ENCODE measurements at regions not wholly inside any gene's neighbourhood (a gene's known extent, or its start where the extent isn't known, plus 50 kb on each side); places are given as distances from the start of the nearest gene placed in this dataset.

DNA sequence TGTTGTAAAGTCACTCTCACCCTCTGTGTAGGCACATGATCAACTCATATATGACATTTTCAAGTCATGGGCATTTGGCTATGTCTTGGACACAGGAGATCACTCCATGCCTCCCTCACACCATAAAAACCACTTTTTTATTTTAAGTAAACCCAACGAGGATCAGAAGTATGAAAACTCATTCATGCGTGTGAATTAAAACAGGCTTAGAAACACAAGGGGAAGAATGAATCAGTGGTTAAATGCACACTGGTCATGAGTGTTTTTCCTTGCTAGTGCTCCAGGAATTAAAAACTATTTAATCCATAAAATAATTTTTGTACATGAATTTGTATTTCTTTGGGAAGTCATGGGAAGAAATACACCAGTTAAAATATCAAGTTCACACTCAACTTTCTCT, 198.4 kb downstream of the GALC start:
- Histone ChIP-seq H3K27me3 (ENCODE audit: control insufficient read depth in 4 of 4, insufficient read depth in 4 of 4, low read length in 3 of 4) (peaks cover 0 to 4% (median 0%) of the 10 kb centered on the region in 4 donors), H3K27ac (ENCODE audit: low read depth in 1 of 2, low read length in 2 of 2) (no peak overlapping the region), H3K4me1 (ENCODE audit: control insufficient read depth in 4 of 4, insufficient read depth in 4 of 4, low read length in 3 of 4) (no peaks in the 10 kb centered on the region), H3K9me3 (ENCODE audit: control insufficient read depth in 4 of 4, low read length in 3 of 4) (no peaks in the 10 kb centered on the region), H3K4me3 (ENCODE audit: low read depth in 1 of 3, low read length in 3 of 3) (no peak overlapping the region), H3K9ac (ENCODE audit: low read depth in 1 of 2, low read length in 2 of 2) (no peak overlapping the region), H3K36me3 (ENCODE audit: control insufficient read depth in 4 of 4, insufficient read depth in 3 of 4, low read depth in 1 of 4, low read length in 3 of 4) (no peaks in the 10 kb centered on the region)
- WGBS: 75% methylated on average over 2 of the region's 2 CpGs
- no peak for DNase-seq (ENCODE audit: low spot score)
- TF ChIP-seq GABPA (IDR thresholded peaks at IDR 0.05 in 1 of 2, conservative IDR thresholded peaks at IDR 0.05 in 1 of 2) (no peak), YY1 (IDR thresholded peaks at IDR 0.05) (no peak), RXRA (IDR thresholded peaks at IDR 0.05) (no peak)

DNA sequence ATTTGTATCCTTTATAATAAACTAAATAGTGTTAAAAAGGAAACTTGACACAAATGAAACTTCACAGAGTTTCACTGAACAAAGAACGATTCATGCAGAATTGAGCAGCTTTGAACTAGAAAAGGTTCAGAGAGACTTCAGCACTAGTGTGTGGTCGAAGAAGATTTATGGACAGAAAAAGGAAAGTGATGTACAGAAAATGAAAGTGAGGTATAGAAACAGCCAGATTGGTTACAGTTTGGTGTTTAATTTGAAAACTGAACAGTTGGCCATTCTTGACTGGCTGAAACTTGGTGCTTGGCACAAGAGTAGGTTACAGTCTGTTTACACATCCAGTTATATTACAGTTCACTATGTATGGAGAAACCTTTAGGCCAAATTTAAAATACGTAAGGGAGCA, 207.1 kb downstream of the GALC start:
- Histone ChIP-seq H3K9me3 (ENCODE audit: control insufficient read depth in 4 of 4, low read length in 3 of 4) (peaks cover 0 to 5% (median 2%) of the 10 kb centered on the region in 4 donors), H3K9ac (ENCODE audit: low read depth in 1 of 2, low read length in 2 of 2) (no peak overlapping the region), H3K4me3 (ENCODE audit: low read depth in 1 of 3, low read length in 3 of 3) (no peak overlapping the region), H3K36me3 (ENCODE audit: control insufficient read depth in 4 of 4, insufficient read depth in 3 of 4, low read depth in 1 of 4, low read length in 3 of 4) (no peaks in the 10 kb centered on the region), H3K27me3 (ENCODE audit: control insufficient read depth in 4 of 4, insufficient read depth in 4 of 4, low read length in 3 of 4) (peaks cover 0 to 4% (median 0%) of the 10 kb centered on the region in 4 donors), H3K27ac (ENCODE audit: low read depth in 1 of 2, low read length in 2 of 2) (no peak overlapping the region), H3K4me1 (ENCODE audit: control insufficient read depth in 4 of 4, insufficient read depth in 4 of 4, low read length in 3 of 4) (no peaks in the 10 kb centered on the region)
- TF ChIP-seq JUND (IDR thresholded peaks at IDR 0.05) (no peak), TAF1 (conservative IDR thresholded peaks at IDR 0.05) (no peak), SP1 (IDR thresholded peaks at IDR 0.05) (no peak), FOXA1 (IDR thresholded peaks at IDR 0.05) (no peak), NR2F2 (IDR thresholded peaks at IDR 0.05) (no peak), EGR1 (IDR thresholded peaks at IDR 0.05; ENCODE audit: low read depth in 2 of 2) (no peak), YY1 (IDR thresholded peaks at IDR 0.05) (no peak)
- TF ChIP-seq, protein P1, sequence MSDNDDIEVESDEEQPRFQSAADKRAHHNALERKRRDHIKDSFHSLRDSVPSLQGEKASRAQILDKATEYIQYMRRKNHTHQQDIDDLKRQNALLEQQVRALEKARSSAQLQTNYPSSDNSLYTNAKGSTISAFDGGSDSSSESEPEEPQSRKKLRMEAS (IDR thresholded peaks at IDR 0.05): no peak
- TF ChIP-seq, protein P2, sequence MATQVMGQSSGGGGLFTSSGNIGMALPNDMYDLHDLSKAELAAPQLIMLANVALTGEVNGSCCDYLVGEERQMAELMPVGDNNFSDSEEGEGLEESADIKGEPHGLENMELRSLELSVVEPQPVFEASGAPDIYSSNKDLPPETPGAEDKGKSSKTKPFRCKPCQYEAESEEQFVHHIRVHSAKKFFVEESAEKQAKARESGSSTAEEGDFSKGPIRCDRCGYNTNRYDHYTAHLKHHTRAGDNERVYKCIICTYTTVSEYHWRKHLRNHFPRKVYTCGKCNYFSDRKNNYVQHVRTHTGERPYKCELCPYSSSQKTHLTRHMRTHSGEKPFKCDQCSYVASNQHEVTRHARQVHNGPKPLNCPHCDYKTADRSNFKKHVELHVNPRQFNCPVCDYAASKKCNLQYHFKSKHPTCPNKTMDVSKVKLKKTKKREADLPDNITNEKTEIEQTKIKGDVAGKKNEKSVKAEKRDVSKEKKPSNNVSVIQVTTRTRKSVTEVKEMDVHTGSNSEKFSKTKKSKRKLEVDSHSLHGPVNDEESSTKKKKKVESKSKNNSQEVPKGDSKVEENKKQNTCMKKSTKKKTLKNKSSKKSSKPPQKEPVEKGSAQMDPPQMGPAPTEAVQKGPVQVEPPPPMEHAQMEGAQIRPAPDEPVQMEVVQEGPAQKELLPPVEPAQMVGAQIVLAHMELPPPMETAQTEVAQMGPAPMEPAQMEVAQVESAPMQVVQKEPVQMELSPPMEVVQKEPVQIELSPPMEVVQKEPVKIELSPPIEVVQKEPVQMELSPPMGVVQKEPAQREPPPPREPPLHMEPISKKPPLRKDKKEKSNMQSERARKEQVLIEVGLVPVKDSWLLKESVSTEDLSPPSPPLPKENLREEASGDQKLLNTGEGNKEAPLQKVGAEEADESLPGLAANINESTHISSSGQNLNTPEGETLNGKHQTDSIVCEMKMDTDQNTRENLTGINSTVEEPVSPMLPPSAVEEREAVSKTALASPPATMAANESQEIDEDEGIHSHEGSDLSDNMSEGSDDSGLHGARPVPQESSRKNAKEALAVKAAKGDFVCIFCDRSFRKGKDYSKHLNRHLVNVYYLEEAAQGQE (IDR thresholded peaks at IDR 0.05): no peak
- WGBS: 85% methylated on average over 3 of the region's 3 CpGs
- no peak for DNase-seq (ENCODE audit: low spot score)

DNA sequence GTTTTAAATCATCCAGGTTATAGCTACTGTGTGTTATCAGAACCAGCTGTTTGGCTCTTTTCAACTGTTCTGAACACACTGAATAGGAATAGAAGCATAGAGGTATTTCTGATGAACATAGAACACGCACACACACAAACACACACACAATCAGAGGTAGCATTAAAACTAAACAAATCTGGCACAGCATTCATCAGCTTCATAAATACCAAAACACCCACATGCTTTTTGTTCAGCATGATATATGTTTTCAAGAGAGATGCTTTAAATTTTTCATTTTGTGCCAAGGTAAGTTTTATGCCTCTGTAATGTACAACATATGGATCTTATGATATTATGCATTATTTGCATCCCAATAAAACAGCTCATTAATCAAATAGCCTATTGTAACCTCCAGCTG, 208.6 kb downstream of the GALC start:
- Histone ChIP-seq H3K9ac (ENCODE audit: low read depth in 1 of 2, low read length in 2 of 2) (no peak overlapping the region), H3K27me3 (ENCODE audit: control insufficient read depth in 4 of 4, insufficient read depth in 4 of 4, low read length in 3 of 4) (peaks cover 0 to 4% (median 0%) of the 10 kb centered on the region in 4 donors), H3K9me3 (ENCODE audit: control insufficient read depth in 4 of 4, low read length in 3 of 4) (peaks cover 0 to 5% (median 2%) of the 10 kb centered on the region in 4 donors), H3K4me3 (ENCODE audit: low read depth in 1 of 3, low read length in 3 of 3) (no peak overlapping the region), H3K36me3 (ENCODE audit: control insufficient read depth in 4 of 4, insufficient read depth in 3 of 4, low read depth in 1 of 4, low read length in 3 of 4) (no peaks in the 10 kb centered on the region), H3K4me1 (ENCODE audit: control insufficient read depth in 4 of 4, insufficient read depth in 4 of 4, low read length in 3 of 4) (no peaks in the 10 kb centered on the region), H3K27ac (ENCODE audit: low read depth in 1 of 2, low read length in 2 of 2) (no peak overlapping the region)
- TF ChIP-seq GABPA (IDR thresholded peaks at IDR 0.05 in 1 of 2, conservative IDR thresholded peaks at IDR 0.05 in 1 of 2): no peak
- 66% methylated on average over 1 of the region's 1 CpG for WGBS
- DNase-seq (ENCODE audit: low spot score): no peak

DNA sequence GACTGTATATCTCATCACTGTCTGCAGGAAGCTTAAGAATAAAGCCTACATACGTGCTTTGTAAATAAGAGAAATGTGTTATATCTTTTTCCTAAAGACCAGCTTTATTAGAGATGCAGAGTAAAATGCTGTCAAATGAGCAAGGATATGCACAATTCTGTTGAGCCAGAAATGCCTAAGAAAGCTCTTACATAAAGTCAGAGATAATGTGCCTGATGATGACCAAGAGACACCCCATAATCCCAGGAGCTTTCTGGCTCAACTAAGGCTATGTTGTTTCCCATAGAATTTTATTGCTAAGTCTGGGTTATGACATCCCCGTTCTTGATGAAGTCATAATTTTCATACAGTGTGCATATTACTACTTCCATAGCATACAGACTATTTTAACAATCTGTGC, 209.9 kb downstream of the GALC start:
- H3K27me3 ChIP-seq (ENCODE audit: control insufficient read depth in 4 of 4, insufficient read depth in 4 of 4, low read length in 3 of 4): peaks cover 0 to 4% (median 0%) of the 10 kb centered on the region in 4 donors
- peaks cover 0 to 5% (median 2%) of the 10 kb centered on the region in 4 donors for H3K9me3 ChIP-seq (ENCODE audit: control insufficient read depth in 4 of 4, low read length in 3 of 4)
- H3K9ac ChIP-seq (ENCODE audit: low read depth in 1 of 2, low read length in 2 of 2): no peak overlapping the region
- H3K4me3 ChIP-seq (ENCODE audit: low read depth in 1 of 3, low read length in 3 of 3): no peak overlapping the region
- no peaks in the 10 kb centered on the region for H3K36me3 ChIP-seq (ENCODE audit: control insufficient read depth in 4 of 4, insufficient read depth in 3 of 4, low read depth in 1 of 4, low read length in 3 of 4)
- DNase-seq (ENCODE audit: low spot score): no peak
- WGBS: 81% methylated on average over 2 of the region's 2 CpGs
- H3K27ac ChIP-seq (ENCODE audit: low read depth in 1 of 2, low read length in 2 of 2): no peak overlapping the region
- H3K4me1 ChIP-seq (ENCODE audit: control insufficient read depth in 4 of 4, insufficient read depth in 4 of 4, low read length in 3 of 4): no peaks in the 10 kb centered on the region
- TF ChIP-seq, protein P2 (IDR thresholded peaks at IDR 0.05): no peak
- TF ChIP-seq RXRA (IDR thresholded peaks at IDR 0.05) (no peak), YY1 (IDR thresholded peaks at IDR 0.05) (no peak), FOXA1 (IDR thresholded peaks at IDR 0.05) (no peak), EGR1 (IDR thresholded peaks at IDR 0.05; ENCODE audit: low read depth in 2 of 2) (no peak), HNF4G (IDR thresholded peaks at IDR 0.05) (no peak), JUND (IDR thresholded peaks at IDR 0.05) (no peak), GABPA (IDR thresholded peaks at IDR 0.05 in 1 of 2, conservative IDR thresholded peaks at IDR 0.05 in 1 of 2) (no peak), NR2F2 (IDR thresholded peaks at IDR 0.05) (no peak), TAF1 (conservative IDR thresholded peaks at IDR 0.05) (no peak), RAD21 (IDR thresholded peaks at IDR 0.05) (no peak)
- TF ChIP-seq, protein P3, sequence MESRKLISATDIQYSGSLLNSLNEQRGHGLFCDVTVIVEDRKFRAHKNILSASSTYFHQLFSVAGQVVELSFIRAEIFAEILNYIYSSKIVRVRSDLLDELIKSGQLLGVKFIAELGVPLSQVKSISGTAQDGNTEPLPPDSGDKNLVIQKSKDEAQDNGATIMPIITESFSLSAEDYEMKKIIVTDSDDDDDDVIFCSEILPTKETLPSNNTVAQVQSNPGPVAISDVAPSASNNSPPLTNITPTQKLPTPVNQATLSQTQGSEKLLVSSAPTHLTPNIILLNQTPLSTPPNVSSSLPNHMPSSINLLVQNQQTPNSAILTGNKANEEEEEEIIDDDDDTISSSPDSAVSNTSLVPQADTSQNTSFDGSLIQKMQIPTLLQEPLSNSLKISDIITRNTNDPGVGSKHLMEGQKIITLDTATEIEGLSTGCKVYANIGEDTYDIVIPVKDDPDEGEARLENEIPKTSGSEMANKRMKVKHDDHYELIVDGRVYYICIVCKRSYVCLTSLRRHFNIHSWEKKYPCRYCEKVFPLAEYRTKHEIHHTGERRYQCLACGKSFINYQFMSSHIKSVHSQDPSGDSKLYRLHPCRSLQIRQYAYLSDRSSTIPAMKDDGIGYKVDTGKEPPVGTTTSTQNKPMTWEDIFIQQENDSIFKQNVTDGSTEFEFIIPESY (IDR thresholded peaks at IDR 0.05): no peak
